22Rv1 (cell line): ENCODE measurements at regions not wholly inside any gene's neighbourhood (a gene's known extent, or its start where the extent isn't known, plus 50 kb on each side); places are given as distances from the start of the nearest gene placed in this dataset.

Source experiments
- CTCF ChIP-seq: fragments of 450-650 bp; IDR thresholded peaks from 2 replicates; pipeline ENCODE4 v1.5.1; 2017; ENCODE audit warnings: mild to moderate bottlenecking
- ZFX ChIP-seq: fragments of 450-650 bp; IDR thresholded peaks from 2 replicates; pipeline ENCODE4 v1.6.1; 2017; ENCODE audit warnings: antibody characterized with exemption, borderline replicate concordance

GRCh38 chr17:70352834-70353233, 183.5 kb downstream of the KCNJ2 start:
- TF ChIP-seq CTCF (no peak), ZFX (no peak)
